ENCODE measurements at regions not wholly inside any gene's neighbourhood (a gene's known extent, or its start where the extent isn't known, plus 50 kb on each side); places are given as distances from the start of the nearest gene placed in this dataset.

DNA sequence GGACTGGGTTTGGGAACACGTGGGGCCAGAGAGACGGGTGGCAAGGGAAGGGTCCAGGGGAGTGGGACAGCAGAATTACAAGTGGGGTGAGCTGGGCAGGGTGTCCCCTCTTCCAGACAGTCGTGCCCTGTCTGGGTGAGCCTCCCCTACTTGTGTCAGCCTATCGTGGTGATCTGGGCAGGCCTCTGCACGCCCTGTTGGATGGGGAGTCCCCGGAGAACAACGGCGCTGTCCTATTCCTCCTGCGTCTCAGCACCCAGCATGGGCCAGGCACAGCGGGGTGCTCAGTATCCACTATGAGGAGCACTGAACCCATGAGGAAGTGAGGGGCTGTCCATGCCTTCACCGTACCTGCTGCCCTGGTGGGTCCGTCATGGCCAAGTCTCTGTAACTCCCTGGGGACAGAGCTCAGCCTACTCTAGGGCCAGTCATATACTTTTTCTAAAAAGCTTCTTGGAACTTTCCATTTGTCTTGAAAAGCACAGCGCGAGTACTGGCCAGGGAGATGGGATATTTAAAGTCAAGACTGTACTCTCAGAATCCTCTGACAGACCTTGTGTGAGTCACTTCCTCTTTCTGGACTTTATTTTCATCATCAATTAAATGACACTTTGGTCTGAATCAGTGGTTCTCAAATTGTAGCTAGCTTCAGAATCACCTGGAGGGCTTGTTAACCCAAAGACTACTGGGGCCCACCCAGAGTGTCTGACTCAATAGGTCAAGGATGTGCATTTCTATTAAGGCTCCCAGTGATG is 81.7 kb upstream of the NECTIN1 start:
- Mint-ChIP-seq H3K27me3 (ENCODE audit: low read depth, unreplicated experiment) (peaks cover 38% of the 10 kb centered on the region), H3K9me3 (ENCODE audit: unreplicated experiment) (peaks cover 4% of the 10 kb centered on the region), H3K4me3 (ENCODE audit: unreplicated experiment) (no peak overlapping the region), H3K27ac (ENCODE audit: unreplicated experiment) (no peak overlapping the region), H3K36me3 (ENCODE audit: low read depth, unreplicated experiment) (peaks cover 2% of the 10 kb centered on the region), H3K4me1 (ENCODE audit: low read depth, unreplicated experiment) (peaks cover 6% of the 10 kb centered on the region)
- no peaks in the 10 kb centered on the region for H4K20me1 ChIP-seq (ENCODE audit: insufficient read depth, low read length)
- H3K36me3 ChIP-seq (ENCODE audit: insufficient read depth, low read length), result no peaks in the 10 kb centered on the region
- FAIRE-seq (no peak), DNase-seq (ENCODE audit: low read depth) (peak; percentile 27)
- peak overlapping the region; percentile 12 for H3K4me2 ChIP-seq (ENCODE audit: low read length)
- TF ChIP-seq CTCF (IDR thresholded peaks at IDR 0.05; ENCODE audit: insufficient read depth, low read depth, low read length), result no peak
- TF ChIP-seq EZH2 (IDR thresholded peaks at IDR 0.05; ENCODE audit: insufficient read depth, low read length), result no peak
- no peaks in the 10 kb centered on the region for H3K79me2 ChIP-seq (ENCODE audit: insufficient read depth, low read length)
- H3K27ac ChIP-seq (ENCODE audit: low read depth, low read length), result no peak overlapping the region
- no peaks in the 10 kb centered on the region for H3K4me1 ChIP-seq (ENCODE audit: insufficient read depth, low read length)
- no peak overlapping the region for H2AFZ ChIP-seq (ENCODE audit: low read depth, low read length)
- H3K9me3 ChIP-seq (ENCODE audit: insufficient read depth, low read depth, low read length), result no peaks in the 10 kb centered on the region
- no peak overlapping the region for H3K9ac ChIP-seq (ENCODE audit: low read length)
- no peak overlapping the region for H3K4me3 ChIP-seq (ENCODE audit: insufficient read depth, low read depth, low read length)
- H3K27me3 ChIP-seq (ENCODE audit: insufficient read depth, low read length), result peaks cover 9% of the 10 kb centered on the region

GRCh38 chr11:119809346-119809745 is 80.3 kb upstream of the NECTIN1 start:
- H3K9me3 Mint-ChIP-seq (ENCODE audit: unreplicated experiment), result peaks cover 4% of the 10 kb centered on the region
- H2AFZ ChIP-seq (ENCODE audit: low read depth, low read length), result no peak overlapping the region
- TF ChIP-seq EZH2 (IDR thresholded peaks at IDR 0.05; ENCODE audit: insufficient read depth, low read length) (no peak), CTCF (IDR thresholded peaks at IDR 0.05; ENCODE audit: insufficient read depth, low read depth, low read length) (no peak)
- no peak for DNase-seq (ENCODE audit: low read depth)
- no peak overlapping the region for H3K27ac Mint-ChIP-seq (ENCODE audit: unreplicated experiment)
- H3K4me1 ChIP-seq (ENCODE audit: insufficient read depth, low read length), result no peaks in the 10 kb centered on the region
- no peak overlapping the region for H3K4me3 Mint-ChIP-seq (ENCODE audit: unreplicated experiment)
- no peaks in the 10 kb centered on the region for H3K9me3 ChIP-seq (ENCODE audit: insufficient read depth, low read depth, low read length)
- no peak overlapping the region for H3K4me3 ChIP-seq (ENCODE audit: insufficient read depth, low read depth, low read length)
- H3K27ac ChIP-seq (ENCODE audit: low read depth, low read length), result no peak overlapping the region
- no peaks in the 10 kb centered on the region for H3K36me3 ChIP-seq (ENCODE audit: insufficient read depth, low read length)
- no peak overlapping the region for H3K4me2 ChIP-seq (ENCODE audit: low read length)
- no peak overlapping the region for H3K9ac ChIP-seq (ENCODE audit: low read length)
- peaks cover 9% of the 10 kb centered on the region for H3K4me1 Mint-ChIP-seq (ENCODE audit: low read depth, unreplicated experiment)
- H3K27me3 ChIP-seq (ENCODE audit: insufficient read depth, low read length), result peaks cover 9% of the 10 kb centered on the region
- H3K79me2 ChIP-seq (ENCODE audit: insufficient read depth, low read length), result no peaks in the 10 kb centered on the region
- FAIRE-seq, result no peak
- H4K20me1 ChIP-seq (ENCODE audit: insufficient read depth, low read length), result no peaks in the 10 kb centered on the region
- peaks cover 51% of the 10 kb centered on the region for H3K27me3 Mint-ChIP-seq (ENCODE audit: low read depth, unreplicated experiment)
- H3K36me3 Mint-ChIP-seq (ENCODE audit: low read depth, unreplicated experiment), result peaks cover 2% of the 10 kb centered on the region

All from astrocyte (in vitro differentiated cells and primary cell).